Suprapubic skin (tissue), 4 donors: ENCODE measurements at regions not wholly inside any gene's neighbourhood (a gene's known extent, or its start where the extent isn't known, plus 50 kb on each side); places are given as distances from the start of the nearest gene placed in this dataset.

ENCODE experiments used
- DNase-seq, 2 donors: peaks; one replicate each; pipeline ENCODE4 v3.0.0-alpha.2; 2019; ENCODE audit warnings: low spot score in 2 of 2
- H3K27ac ChIP-seq: fragments of 200-600 bp; sonication (generic); one replicate; pipeline ENCODE4 v1.5.1; 2019
- H3K27me3 ChIP-seq: fragments of 200-600 bp; sonication (generic); one replicate; pipeline ENCODE4 v1.5.1; 2019
- H3K36me3 ChIP-seq: fragments of 200-600 bp; sonication (generic); one replicate; pipeline ENCODE4 v1.5.1; 2019
- H3K4me1 ChIP-seq: fragments of 200-600 bp; sonication (generic); one replicate; pipeline ENCODE4 v1.5.1; 2019
- H3K4me3 ChIP-seq: fragments of 200-600 bp; sonication (generic); one replicate; pipeline ENCODE4 v1.5.1; 2019; ENCODE audit warnings: mild to moderate bottlenecking
- H3K9me3 ChIP-seq: fragments of 200-600 bp; sonication (generic); one replicate; pipeline ENCODE4 v1.5.1; 2019
- CTCF ChIP-seq, 2 donors: fragments of 200-600 bp in 1 of 2; fragments of 450-650 bp in 1 of 2; sonication (generic) in 1 of 2; IDR thresholded peaks; one replicate each; pipeline ENCODE4 v1.5.1; 2016 to 2019; ENCODE audit warnings: antibody characterized with exemption in 2 of 2, mild to moderate bottlenecking in 1 of 2, moderate library complexity in 1 of 2
- EP300 ChIP-seq: sonication (generic); formaldehyde crosslinking; IDR thresholded peaks from one replicate; pipeline ENCODE4 v1.6.1; 2017; ENCODE audit warnings: antibody characterized with exemption
- POLR2A ChIP-seq, 2 donors: fragments of 450-650 bp; IDR thresholded peaks; one replicate each; pipeline ENCODE4 v1.6.1; 2017; ENCODE audit warnings: antibody characterized with exemption in 2 of 2, mild to moderate bottlenecking in 2 of 2, moderate library complexity in 2 of 2
- POLR2AphosphoS5 ChIP-seq, 3 donors: sonication (generic); formaldehyde crosslinking; IDR thresholded peaks; one replicate each; pipeline ENCODE4 v1.6.1; 2017; ENCODE audit warnings: antibody characterized with exemption in 3 of 3
- WGBS: methylation state at CpG from one replicate; pipeline ENCODE4 v1.1.5; 2018; 5-methylcytosine and 5-hydroxymethylcytosine counted together

DNA sequence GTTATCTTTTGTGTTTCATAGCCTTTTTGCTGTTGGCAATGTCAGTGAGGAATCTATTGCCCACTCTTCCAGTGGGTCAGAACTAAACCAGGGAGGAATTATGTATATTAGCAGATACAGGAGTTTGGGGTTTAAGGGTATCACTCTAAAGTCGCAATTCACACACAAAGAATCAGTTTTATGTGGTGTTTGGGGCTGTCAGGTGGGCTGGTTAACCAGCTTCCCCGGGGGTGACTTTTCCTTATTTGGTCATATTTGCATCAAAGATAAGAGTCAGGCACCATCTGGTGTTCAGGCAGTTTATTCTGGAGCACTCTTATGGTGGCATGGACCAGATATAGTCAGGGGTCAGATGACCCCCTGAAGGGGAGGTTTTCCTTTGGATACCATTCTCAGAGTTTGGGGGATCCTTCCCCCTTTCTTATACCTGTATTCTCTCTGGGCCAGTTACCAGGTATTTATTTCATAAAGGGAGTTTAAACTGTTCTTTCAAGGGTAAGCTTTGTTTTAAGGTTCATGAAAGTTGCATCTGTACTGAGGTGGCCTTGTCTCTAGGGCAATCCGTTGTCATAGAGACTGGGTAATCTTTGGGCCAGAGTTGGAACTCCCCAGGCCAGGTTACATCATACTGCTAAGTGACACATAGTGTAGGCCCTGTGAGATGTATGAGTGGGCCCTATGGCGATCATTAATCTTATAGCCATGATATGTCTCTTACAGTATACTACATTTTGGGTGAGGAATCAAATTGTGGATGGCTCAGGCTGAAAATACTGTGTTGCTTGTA, 148.2 kb downstream of the RWDD3 start:
- Histone ChIP-seq H3K27me3 (no peaks in the 10 kb centered on the region), H3K4me3 (no peak overlapping the region), H3K27ac (no peak overlapping the region), H3K4me1 (no peaks in the 10 kb centered on the region), H3K36me3 (no peaks in the 10 kb centered on the region), H3K9me3 (no peaks in the 10 kb centered on the region)
- TF ChIP-seq EP300 (no peak), CTCF (IDR thresholded peaks at IDR 0.05) (no peak), POLR2AphosphoS5 (IDR thresholded peaks at IDR 0.05) (no peak), POLR2A (IDR thresholded peaks at IDR 0.05) (no peak)
- 81% methylated on average over 4 of the region's 4 CpGs for WGBS
- no peak for DNase-seq

DNA sequence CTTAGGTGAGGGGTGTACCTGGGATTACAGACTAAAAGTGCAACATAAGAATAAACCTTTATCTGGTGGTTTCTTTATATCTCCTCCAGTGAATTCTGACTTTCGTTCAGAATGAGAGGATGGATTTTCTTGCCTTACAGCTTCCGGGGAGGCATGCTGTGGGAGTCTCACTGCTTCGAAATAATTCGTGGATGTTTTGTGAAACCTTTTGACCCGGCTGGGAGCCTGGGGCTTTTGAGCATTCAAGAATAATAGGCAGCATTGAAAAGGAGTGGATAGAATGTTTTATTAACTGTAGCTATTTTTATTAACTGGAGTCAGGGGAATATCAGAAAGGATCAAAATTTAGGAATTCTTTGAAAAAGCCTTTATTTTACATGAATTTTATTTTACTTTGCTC, 149.1 kb downstream of the RWDD3 start:
- Histone ChIP-seq H3K36me3 (no peaks in the 10 kb centered on the region), H3K9me3 (no peaks in the 10 kb centered on the region), H3K27ac (no peak overlapping the region), H3K27me3 (no peaks in the 10 kb centered on the region), H3K4me3 (no peak overlapping the region), H3K4me1 (no peaks in the 10 kb centered on the region)
- DNase-seq = no peak
- TF ChIP-seq CTCF (IDR thresholded peaks at IDR 0.05) (no peak), POLR2A (IDR thresholded peaks at IDR 0.05) (no peak), POLR2AphosphoS5 (IDR thresholded peaks at IDR 0.05) (no peak), EP300 (no peak)
- WGBS = 71% methylated on average over 5 of the region's 5 CpGs

DNA sequence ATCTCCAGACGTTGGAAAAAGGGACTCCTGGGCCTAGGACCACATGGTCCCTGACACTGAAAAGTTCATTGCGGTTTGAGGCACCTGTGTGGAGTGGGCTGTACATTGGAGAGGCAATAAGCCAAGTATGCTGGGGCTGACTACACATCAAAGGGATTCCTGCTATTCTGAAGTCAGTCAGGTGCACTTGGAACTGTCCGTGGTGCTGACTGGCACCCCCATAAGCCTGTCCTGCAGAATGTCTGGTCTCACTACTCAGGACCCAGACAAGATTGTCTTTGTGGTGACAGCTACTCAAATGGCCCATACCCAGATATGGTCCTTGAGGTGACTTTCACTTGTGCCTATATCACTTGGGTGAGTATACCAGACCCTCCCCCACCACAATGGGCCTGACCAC, 150.6 kb downstream of the RWDD3 start:
- no peak overlapping the region for H3K4me3 ChIP-seq
- TF ChIP-seq POLR2A (IDR thresholded peaks at IDR 0.05) = no peak
- no peak for TF ChIP-seq CTCF (IDR thresholded peaks at IDR 0.05)
- no peak for TF ChIP-seq POLR2AphosphoS5 (IDR thresholded peaks at IDR 0.05)
- TF ChIP-seq EP300 = no peak
- 32% methylated on average over 3 of the region's 3 CpGs for WGBS
- no peaks in the 10 kb centered on the region for H3K4me1 ChIP-seq
- no peaks in the 10 kb centered on the region for H3K27me3 ChIP-seq
- H3K9me3 ChIP-seq = no peaks in the 10 kb centered on the region
- no peaks in the 10 kb centered on the region for H3K36me3 ChIP-seq
- no peak for DNase-seq
- H3K27ac ChIP-seq = no peak overlapping the region

DNA sequence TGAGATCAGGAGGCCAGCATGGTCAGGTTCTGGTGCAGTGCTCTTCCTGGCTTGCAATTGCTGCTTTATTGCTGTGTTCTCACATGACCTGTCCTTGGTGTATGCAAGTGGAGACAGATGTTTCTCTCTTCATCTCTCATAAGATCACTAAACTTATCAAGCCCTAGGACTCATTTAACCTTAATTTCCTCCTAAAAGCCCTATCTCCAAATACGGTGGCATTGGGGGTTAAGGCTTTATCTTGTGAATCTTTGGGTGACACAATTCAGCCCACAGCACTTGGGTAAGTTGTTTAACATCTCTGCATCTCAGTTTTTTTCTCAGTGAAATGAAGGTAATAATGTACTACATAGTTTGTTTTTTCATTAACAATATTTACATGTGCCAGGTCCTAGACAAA, 152.4 kb downstream of the RWDD3 start:
- no peaks in the 10 kb centered on the region for H3K9me3 ChIP-seq
- no peak overlapping the region for H3K4me3 ChIP-seq
- H3K27ac ChIP-seq = no peak overlapping the region
- no peak for DNase-seq
- no peaks in the 10 kb centered on the region for H3K36me3 ChIP-seq
- H3K27me3 ChIP-seq = no peaks in the 10 kb centered on the region
- TF ChIP-seq CTCF (IDR thresholded peaks at IDR 0.05) (no peak), EP300 (no peak), POLR2AphosphoS5 (IDR thresholded peaks at IDR 0.05) (no peak), POLR2A (IDR thresholded peaks at IDR 0.05) (no peak)
- WGBS = 56% methylated on average over 1 of the region's 1 CpG
- no peaks in the 10 kb centered on the region for H3K4me1 ChIP-seq

GRCh38 chr1:95386915-95387314, 152.9 kb downstream of the RWDD3 start:
- TF ChIP-seq CTCF (IDR thresholded peaks at IDR 0.05) (no peak), EP300 (no peak), POLR2AphosphoS5 (IDR thresholded peaks at IDR 0.05) (no peak), POLR2A (IDR thresholded peaks at IDR 0.05) (no peak)
- Histone ChIP-seq H3K4me3 (no peak overlapping the region), H3K27me3 (no peaks in the 10 kb centered on the region), H3K36me3 (no peaks in the 10 kb centered on the region), H3K4me1 (no peaks in the 10 kb centered on the region), H3K27ac (no peak overlapping the region), H3K9me3 (no peaks in the 10 kb centered on the region)
- no peak for DNase-seq
- whole genome bisulfite sequencing = 79% methylated on average over 5 of the region's 5 CpGs
